ENCODE measurements at regions not wholly inside any gene's neighbourhood (a gene's known extent, or its start where the extent isn't known, plus 50 kb on each side); places are given as distances from the start of the nearest gene placed in this dataset.
A peak's percentile ranks its signal among the peaks of the same experiment; 100 is the strongest.

DNA sequence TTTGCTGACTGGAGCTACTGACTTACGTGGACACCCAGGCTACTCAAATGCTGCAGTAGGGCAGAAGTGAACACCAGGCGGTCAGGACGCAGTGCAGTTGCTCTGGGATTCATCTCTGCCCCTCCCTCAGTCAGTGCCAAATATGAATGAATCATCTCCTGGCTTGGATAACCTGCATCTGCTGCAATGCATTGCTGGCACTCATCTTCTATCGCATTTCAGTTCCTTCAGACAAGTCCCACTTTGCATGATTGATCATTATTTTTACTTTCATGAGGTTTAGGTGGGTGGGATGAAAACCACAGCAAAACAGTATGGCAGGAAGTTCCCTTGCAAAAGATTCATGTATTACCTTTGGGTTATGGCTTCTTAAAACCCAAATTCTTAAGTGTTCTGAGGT, 224.6 kb upstream of the NRP1 start:
- H3K4me2 ChIP-seq (ENCODE audit: control insufficient read depth, extremely low read depth, insufficient read depth, low read depth, low read length) = peak overlapping the region; percentile 42
- H3K9me3 ChIP-seq (ENCODE audit: control insufficient read depth, low read depth, low read length) = no peaks in the 10 kb centered on the region
- no peaks in the 10 kb centered on the region for H3K36me3 ChIP-seq (ENCODE audit: control insufficient read depth in 2 of 2, extremely low read depth in 1 of 2, insufficient read depth in 2 of 2, low read length in 2 of 2)
- no peaks in the 10 kb centered on the region for H3K9me1 ChIP-seq (ENCODE audit: control insufficient read depth, extremely low read depth, insufficient read depth, low read length)
- H3K9ac ChIP-seq (ENCODE audit: control insufficient read depth, extremely low read depth, insufficient read depth, low read length) = no peak overlapping the region
- no peak overlapping the region for H2AFZ ChIP-seq (ENCODE audit: control insufficient read depth, low read length)
- H3K79me2 ChIP-seq (ENCODE audit: control insufficient read depth, insufficient read depth, low read length) = no peaks in the 10 kb centered on the region
- peak; percentile 98 for FAIRE-seq
- peaks cover 9% of the 10 kb centered on the region for H3K4me1 ChIP-seq (ENCODE audit: control insufficient read depth, extremely low read depth, insufficient read depth, low read length)
- DNase-seq (ENCODE audit: low read depth, low spot score) = peak; percentile 5
- dilution Hi-C loops (cut with MboI; ENCODE audit: extremely low pct_ligation_motif_present, low sequenced_read_pairs) = no loop called here
- no peak overlapping the region for H3K4me3 ChIP-seq (ENCODE audit: control insufficient read depth in 2 of 3, extremely low read depth in 1 of 3, insufficient read depth in 2 of 3, low read depth in 1 of 3, low read length in 3 of 3)
- TF ChIP-seq EZH2 (IDR thresholded peaks at IDR 0.05; ENCODE audit: low read length) = no peak
- TF ChIP-seq, protein P1, sequence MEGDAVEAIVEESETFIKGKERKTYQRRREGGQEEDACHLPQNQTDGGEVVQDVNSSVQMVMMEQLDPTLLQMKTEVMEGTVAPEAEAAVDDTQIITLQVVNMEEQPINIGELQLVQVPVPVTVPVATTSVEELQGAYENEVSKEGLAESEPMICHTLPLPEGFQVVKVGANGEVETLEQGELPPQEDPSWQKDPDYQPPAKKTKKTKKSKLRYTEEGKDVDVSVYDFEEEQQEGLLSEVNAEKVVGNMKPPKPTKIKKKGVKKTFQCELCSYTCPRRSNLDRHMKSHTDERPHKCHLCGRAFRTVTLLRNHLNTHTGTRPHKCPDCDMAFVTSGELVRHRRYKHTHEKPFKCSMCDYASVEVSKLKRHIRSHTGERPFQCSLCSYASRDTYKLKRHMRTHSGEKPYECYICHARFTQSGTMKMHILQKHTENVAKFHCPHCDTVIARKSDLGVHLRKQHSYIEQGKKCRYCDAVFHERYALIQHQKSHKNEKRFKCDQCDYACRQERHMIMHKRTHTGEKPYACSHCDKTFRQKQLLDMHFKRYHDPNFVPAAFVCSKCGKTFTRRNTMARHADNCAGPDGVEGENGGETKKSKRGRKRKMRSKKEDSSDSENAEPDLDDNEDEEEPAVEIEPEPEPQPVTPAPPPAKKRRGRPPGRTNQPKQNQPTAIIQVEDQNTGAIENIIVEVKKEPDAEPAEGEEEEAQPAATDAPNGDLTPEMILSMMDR (optimal IDR thresholded peaks at IDR 0.05 in 1 of 3, IDR thresholded peaks at IDR 0.05 in 1 of 3, conservative IDR thresholded peaks at IDR 0.05 in 1 of 3; ENCODE audit: extremely low read depth in 1 of 3, insufficient read depth in 2 of 3, low read length in 3 of 3) = peak; percentile 12 to 38 (median 18)
- H3K27ac ChIP-seq (ENCODE audit: control insufficient read depth, insufficient read depth, low read length) = no peak overlapping the region
- H4K20me1 ChIP-seq (ENCODE audit: control insufficient read depth, extremely low read depth, insufficient read depth, low read length) = no peaks in the 10 kb centered on the region
- H3K27me3 ChIP-seq (ENCODE audit: control insufficient read depth, extremely low read depth, insufficient read depth, low read length) = peaks cover 4% of the 10 kb centered on the region

DNA sequence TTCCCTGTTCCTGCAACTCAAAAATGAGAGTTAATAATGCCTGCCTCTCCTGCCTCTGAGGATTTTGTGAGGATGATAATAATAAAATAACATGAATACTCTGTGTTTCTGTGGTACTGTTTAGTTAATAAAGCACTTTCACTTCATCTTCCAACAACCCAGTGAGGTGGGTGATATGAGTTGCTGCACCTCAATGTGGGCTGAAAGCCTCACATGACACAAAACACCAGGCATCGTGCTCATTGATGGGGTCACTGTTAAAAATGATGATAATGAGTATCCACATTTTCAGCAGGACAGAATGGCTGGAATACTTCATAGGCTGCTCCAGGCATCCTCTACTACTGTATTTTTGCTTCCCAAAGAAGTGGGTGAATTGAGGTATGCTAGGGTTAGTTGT, 222.8 kb upstream of the NRP1 start:
- dilution Hi-C loops (cut with MboI; ENCODE audit: extremely low pct_ligation_motif_present, low sequenced_read_pairs) = no loop called here
- Histone ChIP-seq H3K4me3 (ENCODE audit: control insufficient read depth in 2 of 3, extremely low read depth in 1 of 3, insufficient read depth in 2 of 3, low read depth in 1 of 3, low read length in 3 of 3) (no peak overlapping the region), H4K20me1 (ENCODE audit: control insufficient read depth, extremely low read depth, insufficient read depth, low read length) (no peaks in the 10 kb centered on the region), H3K9me1 (ENCODE audit: control insufficient read depth, extremely low read depth, insufficient read depth, low read length) (no peaks in the 10 kb centered on the region), H3K79me2 (ENCODE audit: control insufficient read depth, insufficient read depth, low read length) (no peaks in the 10 kb centered on the region), H2AFZ (ENCODE audit: control insufficient read depth, low read length) (no peak overlapping the region), H3K36me3 (ENCODE audit: control insufficient read depth in 2 of 2, extremely low read depth in 1 of 2, insufficient read depth in 2 of 2, low read length in 2 of 2) (no peaks in the 10 kb centered on the region), H3K27me3 (ENCODE audit: control insufficient read depth, extremely low read depth, insufficient read depth, low read length) (peaks cover 4% of the 10 kb centered on the region), H3K9ac (ENCODE audit: control insufficient read depth, extremely low read depth, insufficient read depth, low read length) (no peak overlapping the region), H3K4me2 (ENCODE audit: control insufficient read depth, extremely low read depth, insufficient read depth, low read depth, low read length) (no peak overlapping the region), H3K27ac (ENCODE audit: control insufficient read depth, insufficient read depth, low read length) (no peak overlapping the region), H3K9me3 (ENCODE audit: control insufficient read depth, low read depth, low read length) (no peaks in the 10 kb centered on the region), H3K4me1 (ENCODE audit: control insufficient read depth, extremely low read depth, insufficient read depth, low read length) (peaks cover 9% of the 10 kb centered on the region)
- FAIRE-seq (no peak), DNase-seq (ENCODE audit: low read depth, low spot score) (no peak)
- TF ChIP-seq, protein P1 (optimal IDR thresholded peaks at IDR 0.05 in 1 of 3, IDR thresholded peaks at IDR 0.05 in 1 of 3, conservative IDR thresholded peaks at IDR 0.05 in 1 of 3; ENCODE audit: extremely low read depth in 1 of 3, insufficient read depth in 2 of 3, low read length in 3 of 3) = no peak
- no peak for TF ChIP-seq EZH2 (IDR thresholded peaks at IDR 0.05; ENCODE audit: low read length)

Data from keratinocyte (primary cell).